Fibroblast of lung (primary cell): ENCODE measurements at regions not wholly inside any gene's neighbourhood (a gene's known extent, or its start where the extent isn't known, plus 50 kb on each side); places are given as distances from the start of the nearest gene placed in this dataset.

ENCODE experiments used
- DNase-seq, 2 donors: peaks; one replicate each; pipeline versions ENCODE4 v3.0.0 to v3.0.0-alpha.2; 2010; ENCODE audit warnings: low read depth in 2 of 2
- H2AFZ ChIP-seq: 2 replicates; pipeline ENCODE4 v1.5.1; 2012; ENCODE audit warnings: low read length, control low read depth, inconsistent platforms
- H3K27ac ChIP-seq: 2 replicates; pipeline ENCODE4 v1.5.1; 2011; ENCODE audit warnings: low read length, control low read depth; ENCODE audit not compliant: insufficient read depth
- H3K27me3 ChIP-seq: 2 replicates; pipeline ENCODE4 v1.5.1; 2011; ENCODE audit warnings: mild to moderate bottlenecking, low read length; ENCODE audit not compliant: control insufficient read depth, insufficient read depth
- H3K36me3 ChIP-seq: 2 replicates; pipeline ENCODE4 v1.5.1; 2011; ENCODE audit warnings: low read length; ENCODE audit not compliant: control insufficient read depth, insufficient read depth
- H3K4me1 ChIP-seq: 2 replicates; pipeline ENCODE4 v1.5.1; 2011; ENCODE audit warnings: low read length; ENCODE audit not compliant: control insufficient read depth, insufficient read depth; ENCODE audit errors: extremely low read depth
- H3K4me2 ChIP-seq: 2 replicates; pipeline ENCODE4 v1.5.1; 2011; ENCODE audit warnings: low read length, control low read depth; ENCODE audit not compliant: insufficient read depth; ENCODE audit errors: extremely low read depth
- H3K4me3 ChIP-seq, 4 experiments: fragments of 200-600 bp in 1 of 4; sonication (generic) in 1 of 4; replicated peaks in 1 of 4; 2 replicates each; pipeline ENCODE4 v1.5.1; 2011 to 2016; ENCODE audit warnings: low read length in 4 of 4, low read depth in 3 of 4, mild to moderate bottlenecking in 3 of 4, control low read depth in 2 of 4, inconsistent platforms in 1 of 4, mixed read lengths in 1 of 4; ENCODE audit not compliant: insufficient read depth in 1 of 4; ENCODE audit errors: control extremely low read depth in 1 of 4
- H3K79me2 ChIP-seq: 2 replicates; pipeline ENCODE4 v1.5.1; 2012; ENCODE audit warnings: mild to moderate bottlenecking, low read length, inconsistent platforms; ENCODE audit not compliant: control insufficient read depth, insufficient read depth
- H3K9ac ChIP-seq: 2 replicates; pipeline ENCODE4 v1.5.1; 2011; ENCODE audit warnings: mild to moderate bottlenecking, low read length, control low read depth; ENCODE audit not compliant: insufficient read depth
- H3K9me3 ChIP-seq: 2 replicates; pipeline ENCODE4 v1.5.1; 2012; ENCODE audit warnings: low read depth, low read length; ENCODE audit not compliant: control insufficient read depth, insufficient read depth
- H4K20me1 ChIP-seq: 2 replicates; pipeline ENCODE4 v1.5.1; 2011; ENCODE audit warnings: low read length; ENCODE audit not compliant: control insufficient read depth, insufficient read depth; ENCODE audit errors: extremely low read depth
- EZH2 ChIP-seq: IDR thresholded peaks from 2 replicates; pipeline ENCODE4 v1.5.1; 2012; ENCODE audit warnings: low read length, control low read depth, mild to moderate bottlenecking; ENCODE audit errors: missing control alignments
- TF ChIP-seq, protein P1 (sequence below), 2 donors: IDR thresholded peaks in 1 of 2; conservative IDR thresholded peaks in 1 of 2; 1 replicate in 1 of 2; 2 replicates in 1 of 2; pipeline ENCODE4 v1.5.1; 2011 to 2012; ENCODE audit warnings: low read length in 2 of 2, control low read depth in 1 of 2, inconsistent platforms in 1 of 2, low read depth in 1 of 2, mild to moderate bottlenecking in 1 of 2

DNA sequence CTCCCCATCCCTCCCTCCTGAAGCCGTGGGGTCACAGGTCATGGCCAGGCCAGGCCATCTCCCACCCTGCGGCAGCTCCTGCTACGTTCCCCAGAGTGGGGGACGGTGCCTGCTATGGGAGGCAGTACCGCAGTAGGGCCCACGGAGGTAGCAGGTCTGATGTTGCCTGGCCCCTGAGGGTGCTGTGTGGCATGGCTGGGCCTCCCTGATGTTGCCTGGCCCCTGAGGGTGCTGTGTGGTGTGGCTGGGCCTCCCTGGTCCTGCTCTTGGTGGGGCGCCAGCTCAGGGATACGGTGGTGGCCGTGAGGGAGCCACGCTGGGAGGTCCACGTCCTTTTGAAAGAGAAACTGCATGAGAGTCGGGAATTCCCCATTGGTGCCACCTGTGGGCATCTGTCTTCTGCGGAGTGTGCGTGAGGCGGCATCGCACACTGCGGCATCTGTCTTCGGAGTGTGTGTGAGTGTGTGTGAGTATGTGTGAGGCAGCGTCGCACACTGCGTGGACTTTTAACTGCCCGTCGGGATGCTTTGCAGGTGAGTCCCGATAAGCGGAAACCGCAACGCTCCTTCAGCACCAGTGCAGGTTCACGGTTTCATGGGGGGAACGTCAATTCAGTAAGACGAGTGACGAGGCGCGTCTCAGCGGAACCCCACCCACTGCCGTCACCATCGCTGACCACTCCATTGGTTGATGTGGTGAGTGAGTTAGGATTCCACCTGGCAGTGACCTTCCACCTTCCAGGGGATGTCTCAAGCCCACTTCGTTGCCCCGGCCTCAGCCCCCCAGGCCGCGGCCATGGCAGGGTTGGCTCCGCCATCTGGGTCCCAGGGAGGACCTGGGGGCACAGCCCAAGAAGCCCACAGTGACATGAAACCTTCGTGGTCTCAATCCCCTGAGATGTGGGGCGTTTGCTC lies 51.2 kb upstream of the CFAP46 start:
- Histone ChIP-seq H3K4me2 (peak overlapping the region; percentile 80), H3K9me3 (no peaks in the 10 kb centered on the region), H3K9ac (no peak overlapping the region), H3K27me3 (no peaks in the 10 kb centered on the region), H3K4me1 (no peaks in the 10 kb centered on the region), H2AFZ (peak overlapping the region; percentile 67), H3K79me2 (no peaks in the 10 kb centered on the region), H3K4me3 (peak overlapping the region in 1 of 4 experiments; percentile 49), H4K20me1 (peaks cover 2% of the 10 kb centered on the region), H3K27ac (no peak overlapping the region), H3K36me3 (no peaks in the 10 kb centered on the region)
- TF ChIP-seq EZH2 = no peak
- TF ChIP-seq, protein P1, sequence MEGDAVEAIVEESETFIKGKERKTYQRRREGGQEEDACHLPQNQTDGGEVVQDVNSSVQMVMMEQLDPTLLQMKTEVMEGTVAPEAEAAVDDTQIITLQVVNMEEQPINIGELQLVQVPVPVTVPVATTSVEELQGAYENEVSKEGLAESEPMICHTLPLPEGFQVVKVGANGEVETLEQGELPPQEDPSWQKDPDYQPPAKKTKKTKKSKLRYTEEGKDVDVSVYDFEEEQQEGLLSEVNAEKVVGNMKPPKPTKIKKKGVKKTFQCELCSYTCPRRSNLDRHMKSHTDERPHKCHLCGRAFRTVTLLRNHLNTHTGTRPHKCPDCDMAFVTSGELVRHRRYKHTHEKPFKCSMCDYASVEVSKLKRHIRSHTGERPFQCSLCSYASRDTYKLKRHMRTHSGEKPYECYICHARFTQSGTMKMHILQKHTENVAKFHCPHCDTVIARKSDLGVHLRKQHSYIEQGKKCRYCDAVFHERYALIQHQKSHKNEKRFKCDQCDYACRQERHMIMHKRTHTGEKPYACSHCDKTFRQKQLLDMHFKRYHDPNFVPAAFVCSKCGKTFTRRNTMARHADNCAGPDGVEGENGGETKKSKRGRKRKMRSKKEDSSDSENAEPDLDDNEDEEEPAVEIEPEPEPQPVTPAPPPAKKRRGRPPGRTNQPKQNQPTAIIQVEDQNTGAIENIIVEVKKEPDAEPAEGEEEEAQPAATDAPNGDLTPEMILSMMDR (conservative IDR thresholded peaks at IDR 0.05 in 1 of 2, IDR thresholded peaks at IDR 0.05 in 1 of 2; ENCODE audit: low read depth in 1 of 2, low read length in 2 of 2) = no peak
- no peak for DNase-seq

DNA sequence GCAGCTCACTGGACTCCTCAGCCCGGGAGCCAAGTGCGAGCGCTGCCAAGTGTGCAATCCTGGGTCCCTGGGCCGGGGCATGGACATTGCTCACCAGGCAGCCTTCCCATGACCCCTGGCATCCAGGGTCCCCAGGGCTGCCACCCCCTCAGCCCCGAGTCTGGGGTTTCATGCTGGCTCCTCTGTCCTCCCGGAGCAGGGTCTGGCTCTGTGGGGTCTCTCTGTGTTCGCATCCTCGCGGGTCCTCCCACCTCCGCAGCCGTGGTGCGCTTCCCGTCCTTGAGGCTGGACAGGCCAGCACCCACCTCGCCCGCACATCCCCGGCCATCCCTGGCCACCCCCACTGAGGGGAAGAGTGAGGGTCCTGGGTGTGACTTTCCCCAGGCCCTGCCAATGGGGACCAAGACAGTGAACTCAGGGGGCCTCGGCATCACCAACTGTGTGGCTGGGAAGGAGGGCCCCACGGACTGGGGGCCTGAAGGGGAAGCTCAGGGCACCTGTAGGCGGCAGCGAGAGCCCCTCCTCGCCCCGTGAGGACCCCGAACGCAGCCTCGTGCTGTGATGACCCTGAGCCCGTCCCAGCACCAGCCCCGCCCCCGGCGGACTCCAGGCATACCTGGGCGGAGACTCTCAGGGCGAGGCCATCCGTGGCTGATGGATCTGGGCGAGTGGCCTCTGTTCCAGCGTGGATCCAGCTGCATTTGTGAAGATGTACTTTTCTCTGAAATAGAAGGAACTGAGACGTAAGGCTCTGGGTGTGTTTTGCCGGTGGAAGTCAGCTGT lies 50.3 kb upstream of the CFAP46 start:
- Histone ChIP-seq H3K4me2 (no peak overlapping the region), H3K9ac (no peak overlapping the region), H3K27me3 (no peaks in the 10 kb centered on the region), H3K27ac (no peak overlapping the region), H3K4me1 (no peaks in the 10 kb centered on the region), H3K79me2 (no peaks in the 10 kb centered on the region), H3K4me3 (no peak overlapping the region), H3K36me3 (no peaks in the 10 kb centered on the region), H3K9me3 (no peaks in the 10 kb centered on the region), H2AFZ (no peak overlapping the region), H4K20me1 (peaks cover under 1% of the 10 kb centered on the region)
- TF ChIP-seq EZH2 = no peak
- TF ChIP-seq, protein P1 (conservative IDR thresholded peaks at IDR 0.05 in 1 of 2, IDR thresholded peaks at IDR 0.05 in 1 of 2; ENCODE audit: low read depth in 1 of 2, low read length in 2 of 2) = no peak
- DNase-seq = no peak
